Natural killer cell treated with Interleukin-12 subunit alpha and Interleukin-12 subunit beta and Interleukin-15 and Interleukin-18, amount 100 ng/mL, for 72 hours (primary cell): ENCODE measurements at regions not wholly inside any gene's neighbourhood (a gene's known extent, or its start where the extent isn't known, plus 50 kb on each side); places are given as distances from the start of the nearest gene placed in this dataset.
"Not testable (repeated sequence)": the region's sequence is repeated elsewhere in the genome, so short reads cannot be mapped to it uniquely, and the experiment has no call there.

Experiments
- ATAC-seq, 2 donors: fragments of 150-1000 bp; cut with Tn5 transposase in 1 of 2; sonication (Bioruptor Pico), chemical (Tn5 transposase) in 1 of 2; 2 replicates each; pipeline ENCODE4 v1.10.0; 2021
- DNase-seq: peaks from one replicate; pipeline ENCODE4 v3.0.0; 2022; ENCODE audit warnings: low spot score
- H3K27ac Mint-ChIP-seq, 2 donors: 1 replicate in 1 of 2; 2 replicates in 1 of 2; pipeline ENCODE4 v1.8.0; 2022; ENCODE audit warnings: mixed read lengths in 2 of 2, mild to moderate bottlenecking in 1 of 2, moderate library complexity in 1 of 2
- H3K27me3 Mint-ChIP-seq, 2 donors: 1 replicate in 1 of 2; 2 replicates in 1 of 2; pipeline ENCODE4 v1.8.0; 2022; ENCODE audit warnings: mixed read lengths in 2 of 2
- H3K36me3 Mint-ChIP-seq: one replicate; pipeline ENCODE4 v1.8.0; 2022; ENCODE audit warnings: mixed read lengths
- H3K4me1 Mint-ChIP-seq, 2 donors: 1 replicate in 1 of 2; 2 replicates in 1 of 2; pipeline ENCODE4 v1.8.0; 2022; ENCODE audit warnings: low read depth in 2 of 2, mixed read lengths in 2 of 2, mild to moderate bottlenecking in 1 of 2
- H3K4me3 Mint-ChIP-seq: one replicate; pipeline ENCODE4 v1.8.0; 2022; ENCODE audit warnings: mixed read lengths
- H3K9me3 Mint-ChIP-seq: 2 replicates; pipeline ENCODE4 v1.8.0; 2022; ENCODE audit warnings: mixed read lengths

GRCh38 chr5:154603953-154604679, 126.1 kb upstream of the HAND1 start:
- no peak overlapping the region for H3K27ac Mint-ChIP-seq
- no peaks in the 10 kb centered on the region for H3K4me1 Mint-ChIP-seq
- no peak for ATAC-seq
- no peak overlapping the region for H3K4me3 Mint-ChIP-seq
- no peaks in the 10 kb centered on the region for H3K36me3 Mint-ChIP-seq
- H3K9me3 Mint-ChIP-seq = no peaks in the 10 kb centered on the region
- peaks cover 34 to 43% of the 10 kb centered on the region in 2 donors for H3K27me3 Mint-ChIP-seq
- DNase-seq = no peak

- ATAC-seq = no peak
Measured at GRCh38 chr5:154603485-154603884, 125.5 kb upstream of the HAND1 start.

GRCh38 chr5:154603011-154603410, 125.0 kb upstream of the HAND1 start:
- no peaks in the 10 kb centered on the region for H3K4me1 Mint-ChIP-seq
- no peak overlapping the region for H3K4me3 Mint-ChIP-seq
- DNase-seq = no peak
- no peak for ATAC-seq
- H3K27me3 Mint-ChIP-seq = peaks cover 37 to 49% of the 10 kb centered on the region in 2 donors
- H3K27ac Mint-ChIP-seq = no peak overlapping the region
- no peaks in the 10 kb centered on the region for H3K9me3 Mint-ChIP-seq
- no peaks in the 10 kb centered on the region for H3K36me3 Mint-ChIP-seq

More at GRCh38 chr5:154603485-154603884, 125.5 kb upstream of the HAND1 start:
- no peaks in the 10 kb centered on the region for H3K4me1 Mint-ChIP-seq
- no peaks in the 10 kb centered on the region for H3K9me3 Mint-ChIP-seq
- H3K36me3 Mint-ChIP-seq = no peaks in the 10 kb centered on the region
- H3K27me3 Mint-ChIP-seq = peaks cover 33 to 44% of the 10 kb centered on the region in 2 donors
- DNase-seq = no peak
- H3K4me3 Mint-ChIP-seq = no peak overlapping the region
- H3K27ac Mint-ChIP-seq = no peak overlapping the region

- ATAC-seq = no peak
- Mint-ChIP-seq H3K27ac (no peak overlapping the region), H3K36me3 (no peaks in the 10 kb centered on the region)
Measured at GRCh38 chr5:154601014-154601413, 123.0 kb upstream of the HAND1 start.

GRCh38 chr5:154598021-154598420, 120.0 kb upstream of the HAND1 start:
- ATAC-seq (no peak), DNase-seq (no peak)
- Mint-ChIP-seq H3K4me3 (no peak overlapping the region), H3K9me3 (no peaks in the 10 kb centered on the region), H3K27me3 (peaks cover 29 to 44% of the 10 kb centered on the region in 2 donors), H3K4me1 (no peaks in the 10 kb centered on the region), H3K27ac (no peak overlapping the region), H3K36me3 (no peaks in the 10 kb centered on the region)

More at GRCh38 chr5:154601014-154601413, 123.0 kb upstream of the HAND1 start:
- DNase-seq = no peak
- H3K9me3 Mint-ChIP-seq = no peaks in the 10 kb centered on the region
- H3K4me1 Mint-ChIP-seq = no peaks in the 10 kb centered on the region
- peaks cover 38 to 54% of the 10 kb centered on the region in 2 donors for H3K27me3 Mint-ChIP-seq
- no peak overlapping the region for H3K4me3 Mint-ChIP-seq

GRCh38 chr5:154596844-154597243, 118.8 kb upstream of the HAND1 start:
- H3K4me1 Mint-ChIP-seq, H3K36me3 Mint-ChIP-seq, H3K9me3 Mint-ChIP-seq, H3K27ac Mint-ChIP-seq, H3K4me3 Mint-ChIP-seq, ATAC-seq, DNase-seq: not testable (repeated sequence)
- H3K27me3 Mint-ChIP-seq = peaks cover 25 to 33% of the 10 kb centered on the region in 2 donors

GRCh38 chr5:154595662-154596061, 117.6 kb upstream of the HAND1 start:
- H3K27me3 Mint-ChIP-seq = peaks cover 21 to 22% of the 10 kb centered on the region in 2 donors
- no peak overlapping the region for H3K4me3 Mint-ChIP-seq
- H3K27ac Mint-ChIP-seq = no peak overlapping the region
- DNase-seq (no peak), ATAC-seq (no peak)
- H3K9me3 Mint-ChIP-seq = no peaks in the 10 kb centered on the region
- H3K36me3 Mint-ChIP-seq = no peaks in the 10 kb centered on the region
- no peaks in the 10 kb centered on the region for H3K4me1 Mint-ChIP-seq

- no peaks in the 10 kb centered on the region for H3K36me3 Mint-ChIP-seq
- ATAC-seq = no peak
- no peak for DNase-seq
- peaks cover 13 to 19% of the 10 kb centered on the region in 2 donors for H3K27me3 Mint-ChIP-seq
- no peaks in the 10 kb centered on the region for H3K4me1 Mint-ChIP-seq
- H3K27ac Mint-ChIP-seq = no peak overlapping the region
- H3K4me3 Mint-ChIP-seq = no peak overlapping the region
- no peaks in the 10 kb centered on the region for H3K9me3 Mint-ChIP-seq
Measured at GRCh38 chr5:154593796-154594195, 115.8 kb upstream of the HAND1 start.

GRCh38 chr5:154593071-154593470, 115.0 kb upstream of the HAND1 start:
- ATAC-seq (no peak), DNase-seq (no peak)
- no peaks in the 10 kb centered on the region for H3K4me1 Mint-ChIP-seq
- no peak overlapping the region for H3K27ac Mint-ChIP-seq
- H3K9me3 Mint-ChIP-seq = no peaks in the 10 kb centered on the region
- no peaks in the 10 kb centered on the region for H3K36me3 Mint-ChIP-seq
- peaks cover 12 to 17% of the 10 kb centered on the region in 2 donors for H3K27me3 Mint-ChIP-seq
- no peak overlapping the region for H3K4me3 Mint-ChIP-seq

GRCh38 chr5:154590093-154590724, 112.2 kb upstream of the HAND1 start:
- H3K4me3 Mint-ChIP-seq = no peak overlapping the region
- no peaks in the 10 kb centered on the region for H3K9me3 Mint-ChIP-seq
- no peaks in the 10 kb centered on the region for H3K4me1 Mint-ChIP-seq
- H3K27ac Mint-ChIP-seq = no peak overlapping the region
- H3K27me3 Mint-ChIP-seq = peaks cover 15 to 18% of the 10 kb centered on the region in 2 donors
- DNase-seq = no peak
- no peak for ATAC-seq
- no peaks in the 10 kb centered on the region for H3K36me3 Mint-ChIP-seq

- Mint-ChIP-seq H3K27me3 (peaks cover 22 to 23% of the 10 kb centered on the region in 2 donors), H3K36me3 (no peaks in the 10 kb centered on the region)
- no peak for DNase-seq
Measured at GRCh38 chr5:154589511-154589910, 111.5 kb upstream of the HAND1 start.

GRCh38 chr5:154588833-154589425, 110.9 kb upstream of the HAND1 start:
- not testable (repeated sequence) for H3K4me3 Mint-ChIP-seq, H3K9me3 Mint-ChIP-seq, H3K27ac Mint-ChIP-seq, DNase-seq, H3K4me1 Mint-ChIP-seq, ATAC-seq, H3K36me3 Mint-ChIP-seq
- peaks cover 22 to 23% of the 10 kb centered on the region in 2 donors for H3K27me3 Mint-ChIP-seq

More at GRCh38 chr5:154589511-154589910, 111.5 kb upstream of the HAND1 start:
- no peak overlapping the region for H3K27ac Mint-ChIP-seq
- ATAC-seq = no peak
- no peak overlapping the region for H3K4me3 Mint-ChIP-seq
- no peaks in the 10 kb centered on the region for H3K4me1 Mint-ChIP-seq
- H3K9me3 Mint-ChIP-seq = no peaks in the 10 kb centered on the region

- no peaks in the 10 kb centered on the region for H3K36me3 Mint-ChIP-seq
- no peaks in the 10 kb centered on the region for H3K4me1 Mint-ChIP-seq
Measured at GRCh38 chr5:154588091-154588774, 110.2 kb upstream of the HAND1 start.

More at GRCh38 chr5:154588091-154588774, 110.2 kb upstream of the HAND1 start:
- no peak overlapping the region for H3K4me3 Mint-ChIP-seq
- no peaks in the 10 kb centered on the region for H3K9me3 Mint-ChIP-seq
- H3K27me3 Mint-ChIP-seq = peaks cover 22 to 26% of the 10 kb centered on the region in 2 donors
- DNase-seq (no peak), ATAC-seq (no peak)
- no peak overlapping the region for H3K27ac Mint-ChIP-seq
